HG02623 (cell line): ENCODE measurements at regions not wholly inside any gene's neighbourhood (a gene's known extent, or its start where the extent isn't known, plus 50 kb on each side); places are given as distances from the start of the nearest gene placed in this dataset.

Experiments used
- ATAC-seq: cut with Tn5 transposase; IDR thresholded peaks from one replicate; pipeline ENCODE4 v1.9.1; 2021; ENCODE audit warnings: moderate library complexity; ENCODE audit not compliant: unreplicated experiment

DNA sequence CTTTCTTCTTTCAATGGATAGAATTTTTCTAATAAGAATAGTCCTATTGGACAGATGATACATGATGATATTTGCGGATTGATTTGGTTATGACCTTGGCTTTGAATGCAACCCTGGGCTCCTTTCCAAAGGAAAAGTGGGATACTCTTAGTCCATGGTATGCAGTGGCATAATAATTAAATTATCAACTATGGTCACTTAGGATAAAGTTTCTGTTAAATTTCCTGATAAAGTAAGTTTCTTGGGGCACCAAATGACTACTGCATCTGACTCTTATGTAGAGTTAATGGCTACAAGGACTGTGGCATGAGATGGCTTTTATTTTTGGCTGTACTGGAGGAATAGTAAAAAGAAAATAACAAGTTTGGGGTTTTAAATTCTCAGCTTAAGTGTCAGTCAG lies 126.7 kb downstream of the QPCT start:
- ATAC-seq: no peak

DNA sequence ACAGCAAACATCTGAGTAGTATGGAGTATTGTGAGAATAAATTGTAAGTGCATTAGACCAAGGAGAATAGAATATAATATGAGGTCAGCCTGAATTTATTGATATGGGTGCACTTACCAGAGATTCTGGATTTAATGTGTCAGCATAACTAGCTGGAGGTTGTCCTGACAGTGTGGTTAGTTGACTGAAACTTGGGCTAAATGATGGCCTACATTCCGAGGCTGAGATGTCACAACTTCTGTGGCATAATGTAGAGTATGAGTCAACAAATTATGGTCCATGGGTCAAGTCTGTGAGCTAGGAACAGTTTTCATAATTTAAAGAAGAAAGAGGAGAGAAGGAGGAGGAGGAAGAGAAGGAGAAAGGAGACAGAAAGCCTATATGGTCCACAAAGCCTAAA lies 127.6 kb downstream of the QPCT start:
- ATAC-seq: no peak

DNA sequence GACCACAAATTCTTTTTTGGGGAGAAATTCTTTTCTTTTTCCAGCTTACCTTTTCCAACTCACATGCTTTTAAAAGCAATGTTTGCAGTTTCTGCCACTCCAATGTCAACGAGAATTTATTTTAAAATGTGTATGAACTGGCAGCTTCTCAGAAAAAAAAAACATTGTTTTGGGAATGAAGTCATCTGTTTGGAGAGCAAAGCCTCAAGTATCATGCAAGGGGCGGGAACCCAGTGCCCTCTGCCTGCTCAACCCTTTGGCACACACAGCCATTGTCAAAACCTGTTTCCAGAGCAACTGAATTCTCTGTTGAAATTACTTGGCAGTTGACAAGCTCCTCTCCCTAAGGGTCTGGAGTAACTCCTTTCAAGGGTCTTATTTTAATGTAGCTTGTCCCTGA lies 128.5 kb downstream of the QPCT start:
- no peak for ATAC-seq

DNA sequence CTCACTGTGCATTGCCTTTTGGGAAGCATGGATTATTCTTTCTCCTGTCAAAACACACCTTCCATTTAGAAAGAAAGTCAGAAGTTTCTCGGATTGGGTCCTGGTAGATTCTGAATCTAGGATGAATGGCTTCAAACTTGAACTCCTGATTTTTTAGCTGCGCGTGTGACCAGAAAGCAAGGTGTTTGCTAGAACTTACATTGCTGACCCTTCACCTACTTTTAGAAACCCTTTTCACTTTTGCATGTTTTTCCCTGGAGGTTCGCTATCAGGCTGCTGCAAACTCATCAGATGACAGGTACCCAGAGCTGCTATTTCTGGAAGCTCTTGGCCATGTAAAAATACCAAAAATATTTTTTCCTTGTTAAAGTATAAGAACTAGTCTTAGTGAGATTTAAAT lies 132.0 kb downstream of the QPCT start:
- no peak for ATAC-seq

DNA sequence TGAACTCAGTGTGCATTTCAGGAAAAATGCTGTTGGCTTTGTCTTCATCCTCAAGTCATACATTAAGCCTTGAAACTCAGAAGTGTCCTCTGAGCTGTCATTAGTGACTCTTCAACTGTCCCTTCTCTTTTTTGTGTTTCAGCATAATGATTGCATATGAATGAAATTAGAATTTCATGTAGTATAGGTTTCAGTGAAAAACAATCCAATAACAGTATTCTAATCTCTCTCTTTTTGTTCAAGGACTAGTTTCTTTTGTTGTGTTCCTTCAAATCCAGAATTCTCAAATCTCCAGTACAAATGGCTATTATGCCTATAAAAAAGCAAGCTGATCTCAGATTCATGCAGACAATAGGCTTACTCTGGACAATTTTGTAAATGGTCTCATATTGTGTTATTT lies 133.5 kb downstream of the QPCT start:
- ATAC-seq: no peak

DNA sequence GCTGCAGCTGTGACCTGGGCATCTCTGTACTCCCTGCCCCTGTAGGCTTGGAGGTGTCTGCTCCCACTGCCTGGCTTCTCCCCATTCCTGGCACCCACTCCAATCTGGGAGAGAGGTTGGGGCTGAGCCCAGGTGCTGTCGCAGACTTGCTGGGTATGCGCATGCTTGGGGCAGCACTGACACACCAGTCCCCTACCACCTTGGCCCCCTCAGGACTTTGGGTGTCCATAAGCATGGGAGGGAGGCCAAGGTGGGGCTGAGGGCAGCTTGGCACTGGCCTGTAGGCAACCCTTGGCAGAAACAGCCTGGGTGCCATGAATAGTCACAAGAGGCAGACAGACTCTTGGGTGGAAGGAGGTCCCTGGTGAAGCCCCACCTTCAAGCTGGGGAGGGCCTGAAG lies 136.8 kb downstream of the QPCT start:
- ATAC-seq: no peak

DNA sequence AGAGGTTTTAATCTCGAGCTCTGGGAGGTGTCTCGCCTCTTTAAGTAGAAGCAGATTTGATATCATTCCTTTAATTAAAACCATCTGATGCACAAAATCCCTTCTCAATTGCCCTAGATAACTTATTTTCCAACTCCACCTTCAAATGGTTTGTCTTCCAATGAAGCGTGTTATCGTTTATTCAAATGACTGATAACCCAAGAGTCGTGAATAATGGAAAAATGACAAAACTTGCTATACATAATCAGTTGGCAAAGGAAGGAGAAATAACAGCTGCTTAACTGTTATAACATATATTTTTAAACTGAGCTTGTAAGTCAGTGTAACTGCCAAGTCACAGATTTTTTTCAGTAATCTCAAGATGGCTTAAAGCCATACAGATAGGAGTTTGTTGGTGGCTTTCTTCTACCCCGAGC lies 144.6 kb downstream of the QPCT start:
- ATAC-seq: no peak

DNA sequence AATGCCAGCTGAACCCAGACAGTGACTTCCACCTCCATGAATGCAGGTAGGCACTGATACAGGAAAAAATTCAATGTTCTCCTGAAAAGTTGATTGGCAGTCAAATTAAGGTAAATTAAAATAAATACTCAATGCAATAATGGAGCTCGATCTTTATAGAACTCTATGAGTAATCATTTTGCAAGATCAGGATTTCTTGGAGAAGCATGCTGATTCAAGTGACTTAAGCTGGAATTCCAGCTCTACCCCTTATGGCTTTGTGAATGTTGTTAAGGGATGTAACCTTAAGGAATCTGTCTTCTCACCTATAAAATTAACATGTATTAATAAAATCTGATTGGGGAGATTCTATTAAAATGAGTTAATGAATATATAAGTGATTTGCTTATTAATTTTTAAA lies 145.1 kb downstream of the QPCT start:
- ATAC-seq: no peak

DNA sequence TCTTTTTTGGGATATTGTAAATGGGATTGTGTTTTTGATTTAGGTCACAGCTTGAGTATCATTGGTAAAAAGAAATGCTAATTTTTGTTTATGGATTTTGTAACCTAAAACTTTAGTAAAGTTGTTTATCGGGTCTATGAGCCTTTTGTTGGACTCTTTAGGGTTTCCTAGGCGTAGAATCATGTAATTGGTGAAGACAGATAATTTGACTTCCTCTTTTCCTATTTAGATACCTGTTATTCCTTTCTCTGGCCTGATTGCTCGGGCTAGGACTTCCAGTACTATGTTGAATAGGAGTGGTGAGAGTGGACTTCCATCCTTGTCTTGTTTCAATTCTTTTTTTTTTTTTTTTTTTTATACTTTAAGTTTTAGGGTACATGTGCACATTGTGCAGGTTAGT lies 149.0 kb downstream of the QPCT start:
- no peak for ATAC-seq

DNA sequence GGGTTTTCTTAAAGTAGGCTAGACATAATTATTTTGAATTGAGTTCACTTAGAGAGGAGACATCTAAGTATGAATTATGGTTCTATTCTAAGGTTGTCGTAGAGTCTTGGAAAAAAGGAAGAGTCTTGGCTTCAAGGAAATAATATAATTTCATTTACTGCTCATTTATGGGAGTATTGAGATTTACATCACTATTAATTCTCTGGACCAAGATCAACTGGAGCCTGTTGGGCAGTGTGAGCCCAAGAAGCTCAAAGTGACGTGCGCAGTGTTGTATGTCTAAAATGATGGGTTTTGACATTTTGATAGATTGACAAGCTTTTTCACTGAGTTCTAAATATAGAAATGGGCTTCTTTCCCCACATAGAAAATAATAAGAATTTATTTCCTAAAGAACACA lies 154.7 kb downstream of the QPCT start:
- no peak for ATAC-seq

DNA sequence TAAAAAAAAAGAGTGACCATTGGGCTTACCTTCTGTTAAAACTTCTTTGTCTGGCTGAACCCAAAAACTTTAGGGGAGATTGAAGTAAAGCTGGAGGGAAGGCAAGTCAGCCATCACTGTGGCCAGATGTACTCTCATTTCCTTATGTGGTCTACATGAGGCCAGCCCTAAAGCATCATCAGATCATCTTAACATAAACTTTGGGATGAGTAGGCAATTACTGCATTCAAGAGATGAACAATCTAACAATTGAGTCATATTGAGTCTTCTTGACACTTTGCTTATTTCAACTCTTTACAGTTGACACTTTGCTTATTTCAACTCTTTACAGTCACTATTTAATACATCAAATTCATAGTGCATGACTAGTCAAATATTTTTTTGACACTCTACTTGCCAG lies 155.6 kb downstream of the QPCT start:
- no peak for ATAC-seq

DNA sequence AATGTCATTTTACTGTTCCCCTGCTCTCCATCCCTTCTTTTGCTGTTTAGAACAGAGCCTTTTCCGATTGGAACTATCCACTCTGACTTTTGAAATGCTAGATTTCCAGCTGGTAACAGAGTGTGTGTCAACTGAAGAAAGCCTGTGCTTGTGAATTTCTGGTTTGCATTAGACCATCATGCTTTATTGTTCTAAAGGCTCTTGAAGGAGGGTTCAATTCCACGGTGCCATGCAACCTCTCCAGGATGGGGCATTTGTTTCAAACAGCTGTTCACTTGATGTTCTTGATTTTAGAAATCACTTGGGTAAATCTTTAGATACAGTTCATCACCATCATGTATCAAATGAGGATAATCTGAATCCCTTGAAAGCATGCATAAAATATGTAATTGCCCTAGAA lies 156.7 kb downstream of the QPCT start:
- no peak for ATAC-seq

DNA sequence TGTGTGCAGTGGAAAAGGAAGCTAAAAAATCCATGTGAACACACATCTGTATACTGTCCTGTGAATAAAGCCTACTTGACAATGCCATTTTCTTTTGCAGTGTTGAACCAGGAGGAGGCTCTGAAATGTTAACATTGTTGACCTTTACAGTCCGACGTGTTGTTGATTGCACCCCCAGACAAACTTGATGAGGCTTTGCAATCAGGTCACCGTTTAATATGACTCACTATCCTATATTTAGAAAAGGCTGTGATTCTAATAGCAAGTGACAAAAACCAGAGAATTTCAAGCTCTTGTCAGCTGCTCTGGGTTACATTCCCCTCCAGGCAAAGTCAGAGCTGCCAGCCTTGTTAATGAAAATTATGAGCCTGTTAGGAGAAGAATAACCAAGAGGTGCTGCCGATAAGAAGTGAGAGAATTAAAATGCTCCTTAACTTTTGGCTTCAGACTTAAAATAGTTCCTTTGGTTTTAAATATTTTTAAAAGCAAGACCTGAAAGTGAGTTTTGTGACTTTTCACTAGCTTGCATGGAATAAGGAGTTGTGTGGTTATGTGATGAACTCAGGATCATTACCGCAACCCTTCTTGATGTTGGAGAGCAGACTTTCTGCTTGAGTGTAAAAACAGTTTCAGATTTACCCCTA lies 162.1 kb downstream of the QPCT start:
- no peak for ATAC-seq

DNA sequence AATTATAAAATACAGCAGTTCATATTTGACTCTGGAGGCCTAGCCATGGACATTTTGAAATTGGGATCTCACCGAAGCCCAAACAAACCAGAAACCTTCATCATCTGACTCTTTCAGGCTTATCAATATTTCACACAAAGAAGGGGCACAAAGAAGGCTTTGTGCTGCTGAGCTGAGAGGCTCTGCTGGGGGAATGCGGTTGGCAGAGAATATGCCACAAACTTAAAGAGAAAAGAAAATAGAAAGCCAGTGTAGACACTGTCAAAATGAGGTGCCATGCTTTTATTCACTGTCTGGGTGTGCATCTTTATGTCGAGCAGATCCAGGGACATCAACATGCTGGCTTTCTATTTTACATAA lies 162.6 kb downstream of the QPCT start:
- ATAC-seq: no peak

DNA sequence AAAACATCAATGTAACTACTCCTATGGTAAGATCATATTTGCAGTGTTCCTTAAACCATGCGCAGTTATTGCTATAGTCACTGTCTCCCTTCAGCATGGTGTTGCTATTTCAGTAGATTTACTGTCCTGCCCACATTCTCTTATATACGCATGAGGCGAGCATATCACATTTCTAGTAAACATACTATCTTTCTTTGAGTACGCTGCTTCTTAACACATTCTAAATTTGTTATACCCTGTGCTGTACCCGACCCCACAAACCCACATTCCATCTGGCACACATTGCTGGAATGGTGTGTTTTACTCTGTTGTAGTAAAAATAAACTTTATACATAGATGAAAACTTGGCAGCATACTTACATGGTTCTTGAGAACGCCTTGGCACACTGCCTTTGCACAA lies 163.3 kb downstream of the QPCT start:
- no peak for ATAC-seq

DNA sequence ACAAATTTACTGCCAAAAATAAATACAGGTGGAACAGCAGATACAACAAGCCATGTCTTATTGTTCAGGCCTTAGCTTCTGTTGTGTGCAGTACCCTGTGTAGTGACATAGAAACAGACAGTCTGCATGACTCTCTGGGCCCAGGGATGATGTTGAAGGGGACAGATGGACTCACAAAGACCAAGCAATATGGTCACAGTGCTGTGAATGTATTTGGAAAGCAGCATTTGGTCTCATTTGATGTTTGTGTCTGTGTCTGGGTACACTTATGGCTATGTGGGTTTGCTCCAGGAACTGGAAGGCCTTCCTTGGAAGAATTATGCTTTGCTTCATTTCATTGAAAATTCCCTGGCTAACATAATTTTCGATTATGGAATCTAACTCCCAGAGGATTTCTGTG lies 158.5 kb downstream of the CDC42EP3 start:
- no peak for ATAC-seq

DNA sequence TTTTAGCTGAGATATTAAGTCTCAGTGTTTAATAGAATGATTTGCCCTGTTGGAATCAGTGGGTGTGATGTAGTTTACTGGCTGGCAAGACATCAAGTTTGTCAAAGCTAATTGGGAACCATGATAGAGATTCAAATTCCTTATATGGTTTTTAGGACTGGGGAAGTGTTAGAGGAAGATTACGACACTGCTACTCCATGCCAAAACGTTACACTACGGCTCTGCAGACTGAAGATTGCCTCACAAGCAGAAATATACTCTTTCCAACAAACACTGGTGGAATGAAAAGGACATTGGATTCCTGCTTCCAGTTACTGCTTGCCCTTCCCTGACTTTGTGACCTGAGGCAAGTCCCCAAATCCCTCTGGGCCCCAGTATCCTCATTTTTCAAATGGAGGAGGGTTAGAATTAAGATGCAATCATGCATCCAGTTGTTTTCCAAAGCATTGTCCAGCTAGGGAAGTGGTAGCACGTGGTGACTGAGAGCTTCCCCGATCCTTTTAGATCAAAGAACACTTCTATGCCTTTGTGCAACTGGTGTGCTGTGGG lies 147.6 kb downstream of the CDC42EP3 start:
- ATAC-seq: no peak

DNA sequence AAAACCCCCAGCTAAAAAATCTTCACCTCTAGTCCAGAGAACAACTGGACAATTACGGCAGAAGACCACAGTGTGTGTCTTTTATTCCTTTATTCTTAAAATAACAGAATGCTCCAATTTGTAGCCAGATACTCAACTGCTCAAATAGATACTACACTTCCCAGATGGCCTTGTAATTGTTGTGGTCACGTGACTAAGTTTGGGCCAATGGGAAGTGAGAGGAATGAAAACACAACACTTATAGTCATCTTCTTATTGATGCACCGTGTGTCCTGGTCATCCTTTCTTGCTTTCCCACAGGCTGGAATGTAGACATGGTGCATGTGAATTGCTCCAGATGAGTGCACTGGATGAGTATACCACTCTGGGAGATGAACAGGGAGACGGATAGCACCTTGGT lies 145.1 kb downstream of the CDC42EP3 start:
- no peak for ATAC-seq

DNA sequence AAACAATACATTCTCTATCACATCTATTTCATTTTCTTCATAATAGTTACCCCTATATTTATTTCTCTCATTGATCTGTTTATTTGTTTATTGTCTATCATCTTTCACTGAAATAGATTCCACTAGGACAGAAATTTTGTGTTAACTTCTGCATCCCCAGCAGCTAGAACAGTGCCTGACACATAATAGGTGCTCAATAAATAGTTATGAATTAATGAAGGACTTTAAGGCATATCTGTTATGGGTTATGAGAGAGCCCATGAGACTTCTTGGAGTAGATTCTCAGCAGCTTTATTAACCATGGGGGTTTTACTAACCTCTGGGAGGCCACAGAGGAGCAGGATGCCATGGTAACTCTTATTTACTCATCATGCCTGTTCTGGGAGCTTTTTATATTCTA lies 144.6 kb downstream of the CDC42EP3 start:
- ATAC-seq: no peak

DNA sequence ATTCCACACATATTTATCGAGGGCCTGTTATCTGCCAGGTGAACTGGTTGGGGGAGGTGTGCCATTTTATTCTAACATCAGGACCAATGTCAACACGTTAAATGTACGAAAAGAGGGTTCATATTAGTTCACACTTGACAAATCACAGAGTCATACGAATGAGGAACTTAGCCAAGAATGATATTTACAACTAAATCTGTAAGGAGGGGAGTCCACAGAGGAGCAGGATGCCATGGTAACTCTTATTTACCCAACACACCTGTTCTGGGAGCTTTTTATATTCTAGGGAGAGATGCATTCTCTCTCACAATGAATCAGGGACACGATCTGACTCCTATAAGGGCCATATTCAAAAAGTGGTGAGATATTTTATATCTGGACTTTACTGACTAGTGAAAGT lies 144.1 kb downstream of the CDC42EP3 start:
- no peak for ATAC-seq

DNA sequence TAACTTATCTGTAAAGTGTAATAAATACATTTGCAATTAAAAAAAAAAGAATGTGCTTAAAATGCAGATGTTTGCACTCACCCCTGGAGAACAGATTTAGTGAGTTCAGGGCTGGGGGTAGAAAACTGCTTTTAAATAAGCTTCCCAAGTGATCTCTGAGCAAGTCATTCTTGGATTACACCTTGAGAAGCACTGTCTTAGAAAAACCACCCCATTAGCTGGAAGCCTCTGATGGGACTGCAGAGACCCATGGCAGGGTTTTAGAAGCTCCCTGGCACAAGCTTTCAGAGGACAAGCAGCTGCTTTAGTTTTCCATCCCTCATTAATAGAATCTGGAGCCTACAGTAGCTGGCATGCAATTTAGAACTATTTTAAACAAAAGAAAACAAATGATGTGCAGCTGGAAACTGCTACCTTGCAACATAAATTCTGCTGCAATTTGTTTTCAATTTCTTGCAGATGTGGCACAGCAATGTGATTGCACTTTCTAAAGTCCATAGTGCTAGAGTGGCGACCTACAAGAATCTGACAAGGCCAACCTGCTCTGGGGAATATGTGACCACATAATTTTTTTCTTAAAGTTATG lies 141.5 kb downstream of the CDC42EP3 start:
- ATAC-seq: no peak

DNA sequence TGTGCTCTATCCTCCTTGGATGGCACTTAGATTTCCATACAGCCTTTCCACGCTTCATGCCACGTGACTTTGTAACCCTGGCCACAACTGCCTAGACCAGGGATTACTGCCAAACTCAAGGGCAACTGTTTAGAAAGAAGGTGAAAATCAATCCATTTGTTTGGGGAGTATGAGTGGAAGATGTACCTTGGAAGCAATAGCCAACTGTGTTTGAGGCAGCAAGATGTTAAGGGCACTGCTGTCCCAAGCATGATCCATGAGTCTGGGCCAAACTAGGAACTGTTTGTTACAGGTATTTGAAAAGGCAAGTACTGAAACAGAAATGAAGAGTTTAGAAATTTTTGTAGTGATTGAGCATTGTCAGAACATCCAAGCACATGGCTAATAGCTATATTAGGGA lies 138.9 kb downstream of the CDC42EP3 start:
- no peak for ATAC-seq

DNA sequence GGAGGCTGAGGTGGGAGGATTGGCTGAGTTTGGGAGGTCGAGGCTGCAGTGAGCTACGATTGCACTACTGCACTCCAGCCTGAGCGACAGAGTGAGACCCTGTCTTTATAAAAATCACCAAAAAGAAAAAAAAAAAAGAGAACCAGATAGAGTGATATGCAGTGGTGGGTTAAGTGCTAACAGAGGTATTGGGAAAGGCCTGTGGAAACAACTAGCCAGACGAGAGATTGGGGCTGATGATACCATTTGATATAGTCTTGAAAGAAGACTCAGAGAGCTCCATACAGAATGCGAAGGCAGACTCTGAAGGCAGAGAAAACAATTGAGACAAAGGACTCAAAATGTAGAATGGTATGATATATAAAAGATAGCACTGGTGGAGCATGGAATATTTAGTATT lies 134.1 kb downstream of the CDC42EP3 start:
- no peak for ATAC-seq
